Upper lobe of left lung (tissue), 4 donors: ENCODE measurements at regions not wholly inside any gene's neighbourhood (a gene's known extent, or its start where the extent isn't known, plus 50 kb on each side); places are given as distances from the start of the nearest gene placed in this dataset.

Experiments
- POLR2AphosphoS5 ChIP-seq, 2 donors: sonication (generic); formaldehyde crosslinking; IDR thresholded peaks; one replicate each; pipeline ENCODE4 v1.5.1; 2017; ENCODE audit warnings: antibody characterized with exemption in 2 of 2
- TF ChIP-seq, protein P1 (sequence below), 6 experiments: fragments of 450-650 bp in 4 of 6; fragments of 200-600 bp in 2 of 6; sonication (generic) in 2 of 6; IDR thresholded peaks; one replicate each; pipeline ENCODE4 v1.5.1; 2016 to 2019; ENCODE audit warnings: antibody characterized with exemption in 6 of 6

DNA sequence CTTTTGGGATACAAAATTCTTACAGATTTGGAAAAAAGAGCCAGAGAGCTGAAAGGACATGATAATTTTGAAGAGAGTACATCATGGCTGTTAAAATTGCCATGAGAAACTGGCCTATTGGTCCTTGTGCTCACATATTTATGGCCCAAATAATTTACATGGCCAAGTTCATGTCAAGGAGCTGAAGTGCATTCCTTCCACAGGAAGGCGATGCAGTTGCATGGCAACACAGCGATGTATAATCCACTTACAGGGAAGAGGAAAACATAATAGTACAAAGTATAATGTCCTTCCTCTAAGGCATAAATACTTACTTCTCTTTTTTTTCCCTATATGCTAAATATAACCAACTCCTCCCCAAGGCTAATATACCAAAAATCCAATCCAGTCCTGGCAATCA, 914.5 kb upstream of the AGA start:
- TF ChIP-seq, protein P1, sequence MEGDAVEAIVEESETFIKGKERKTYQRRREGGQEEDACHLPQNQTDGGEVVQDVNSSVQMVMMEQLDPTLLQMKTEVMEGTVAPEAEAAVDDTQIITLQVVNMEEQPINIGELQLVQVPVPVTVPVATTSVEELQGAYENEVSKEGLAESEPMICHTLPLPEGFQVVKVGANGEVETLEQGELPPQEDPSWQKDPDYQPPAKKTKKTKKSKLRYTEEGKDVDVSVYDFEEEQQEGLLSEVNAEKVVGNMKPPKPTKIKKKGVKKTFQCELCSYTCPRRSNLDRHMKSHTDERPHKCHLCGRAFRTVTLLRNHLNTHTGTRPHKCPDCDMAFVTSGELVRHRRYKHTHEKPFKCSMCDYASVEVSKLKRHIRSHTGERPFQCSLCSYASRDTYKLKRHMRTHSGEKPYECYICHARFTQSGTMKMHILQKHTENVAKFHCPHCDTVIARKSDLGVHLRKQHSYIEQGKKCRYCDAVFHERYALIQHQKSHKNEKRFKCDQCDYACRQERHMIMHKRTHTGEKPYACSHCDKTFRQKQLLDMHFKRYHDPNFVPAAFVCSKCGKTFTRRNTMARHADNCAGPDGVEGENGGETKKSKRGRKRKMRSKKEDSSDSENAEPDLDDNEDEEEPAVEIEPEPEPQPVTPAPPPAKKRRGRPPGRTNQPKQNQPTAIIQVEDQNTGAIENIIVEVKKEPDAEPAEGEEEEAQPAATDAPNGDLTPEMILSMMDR (IDR thresholded peaks at IDR 0.05): no peak
- no peak for TF ChIP-seq POLR2AphosphoS5 (IDR thresholded peaks at IDR 0.05)
